Colonic mucosa (tissue), 4 donors: ENCODE measurements at regions not wholly inside any gene's neighbourhood (a gene's known extent, or its start where the extent isn't known, plus 50 kb on each side); places are given as distances from the start of the nearest gene placed in this dataset.

ENCODE experiments used
- DNase-seq: peaks from one replicate; pipeline ENCODE4 v3.0.0-alpha.2; 2020
- H3K27ac ChIP-seq: fragments of 200-600 bp; one replicate; pipeline ENCODE4 v1.8.0; 2021
- H3K27me3 ChIP-seq: fragments of 200-600 bp; one replicate; pipeline ENCODE4 v1.8.0; 2021
- H3K36me3 ChIP-seq: fragments of 200-600 bp; one replicate; pipeline ENCODE4 v1.8.0; 2021
- H3K4me1 ChIP-seq: fragments of 200-600 bp; one replicate; pipeline ENCODE4 v1.8.0; 2021; ENCODE audit warnings: mild to moderate bottlenecking
- H3K4me3 ChIP-seq: fragments of 200-600 bp; one replicate; pipeline ENCODE4 v1.8.0; 2021
- H3K9ac ChIP-seq, 2 donors: one replicate each; pipeline ENCODE4 v1.7.0; 2013; ENCODE audit warnings: control low read depth in 2 of 2, low read depth in 2 of 2, low read length in 2 of 2
- H3K9me3 ChIP-seq: fragments of 200-600 bp; one replicate; pipeline ENCODE4 v1.8.0; 2021
- intact Hi-C: fragments of 100-400 bp; cut with DNase I; formaldehyde crosslinking; loops from one replicate; pipeline ENCODE4 v1.14.1; 2022
- TF ChIP-seq, protein P1 (sequence below): fragments of 200-600 bp; IDR thresholded peaks from one replicate; pipeline ENCODE4 v1.8.0; 2022; ENCODE audit warnings: antibody characterized with exemption, mild to moderate bottlenecking
- donor health status: healthy.
- donor health status: DM: no; HTN: no; CAD: no.
- donor health status: DM: no; HTN: no; CAD: no.

GRCh38 chr3:98979296-98979695 is 77.8 kb upstream of the DCBLD2 start:
- Histone ChIP-seq H3K27me3 (no peaks in the 10 kb centered on the region), H3K9ac (no peak overlapping the region), H3K9me3 (no peaks in the 10 kb centered on the region), H3K4me3 (no peak overlapping the region), H3K4me1 (no peaks in the 10 kb centered on the region), H3K27ac (no peak overlapping the region), H3K36me3 (no peaks in the 10 kb centered on the region)
- intact Hi-C loops: no loop called here
- TF ChIP-seq, protein P1, sequence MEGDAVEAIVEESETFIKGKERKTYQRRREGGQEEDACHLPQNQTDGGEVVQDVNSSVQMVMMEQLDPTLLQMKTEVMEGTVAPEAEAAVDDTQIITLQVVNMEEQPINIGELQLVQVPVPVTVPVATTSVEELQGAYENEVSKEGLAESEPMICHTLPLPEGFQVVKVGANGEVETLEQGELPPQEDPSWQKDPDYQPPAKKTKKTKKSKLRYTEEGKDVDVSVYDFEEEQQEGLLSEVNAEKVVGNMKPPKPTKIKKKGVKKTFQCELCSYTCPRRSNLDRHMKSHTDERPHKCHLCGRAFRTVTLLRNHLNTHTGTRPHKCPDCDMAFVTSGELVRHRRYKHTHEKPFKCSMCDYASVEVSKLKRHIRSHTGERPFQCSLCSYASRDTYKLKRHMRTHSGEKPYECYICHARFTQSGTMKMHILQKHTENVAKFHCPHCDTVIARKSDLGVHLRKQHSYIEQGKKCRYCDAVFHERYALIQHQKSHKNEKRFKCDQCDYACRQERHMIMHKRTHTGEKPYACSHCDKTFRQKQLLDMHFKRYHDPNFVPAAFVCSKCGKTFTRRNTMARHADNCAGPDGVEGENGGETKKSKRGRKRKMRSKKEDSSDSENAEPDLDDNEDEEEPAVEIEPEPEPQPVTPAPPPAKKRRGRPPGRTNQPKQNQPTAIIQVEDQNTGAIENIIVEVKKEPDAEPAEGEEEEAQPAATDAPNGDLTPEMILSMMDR: no peak
- no peak for DNase-seq

GRCh38 chr3:98978068-98978811 is 76.7 kb upstream of the DCBLD2 start:
- no peak overlapping the region for H3K27ac ChIP-seq
- intact Hi-C loops: no loop called here
- H3K9me3 ChIP-seq: no peaks in the 10 kb centered on the region
- H3K9ac ChIP-seq: no peak overlapping the region
- no peaks in the 10 kb centered on the region for H3K27me3 ChIP-seq
- no peak overlapping the region for H3K4me3 ChIP-seq
- TF ChIP-seq, protein P1: no peak
- H3K36me3 ChIP-seq: no peaks in the 10 kb centered on the region
- H3K4me1 ChIP-seq: no peaks in the 10 kb centered on the region
- DNase-seq: no peak

DNA sequence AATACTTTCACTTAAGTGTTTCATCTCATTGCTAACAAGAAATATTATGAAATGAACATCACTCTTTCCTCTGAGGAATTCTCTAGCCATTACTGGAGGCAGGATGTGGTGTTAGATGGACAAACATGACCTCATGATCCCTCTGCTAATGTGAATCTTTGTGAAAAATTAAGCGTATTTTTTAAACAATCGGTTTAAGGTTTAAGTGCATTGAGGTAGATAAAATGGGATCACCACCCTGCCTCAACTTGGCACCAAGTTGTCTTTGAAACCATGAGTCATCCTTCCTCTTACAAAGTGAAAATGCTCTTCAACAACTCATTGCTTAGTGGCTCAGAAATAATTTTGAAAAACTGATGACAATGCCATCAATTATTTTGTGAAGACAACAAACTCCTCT is 76.0 kb upstream of the DCBLD2 start:
- H3K27ac ChIP-seq: no peak overlapping the region
- H3K27me3 ChIP-seq: no peaks in the 10 kb centered on the region
- intact Hi-C loops: no loop called here
- H3K36me3 ChIP-seq: no peaks in the 10 kb centered on the region
- no peaks in the 10 kb centered on the region for H3K4me1 ChIP-seq
- TF ChIP-seq, protein P1: no peak
- no peaks in the 10 kb centered on the region for H3K9me3 ChIP-seq
- no peak overlapping the region for H3K9ac ChIP-seq
- no peak for DNase-seq
- no peak overlapping the region for H3K4me3 ChIP-seq

GRCh38 chr3:98974442-98974841 is 72.9 kb upstream of the DCBLD2 start:
- TF ChIP-seq, protein P1: no peak
- no peak overlapping the region for H3K9ac ChIP-seq
- no peaks in the 10 kb centered on the region for H3K27me3 ChIP-seq
- no peaks in the 10 kb centered on the region for H3K4me1 ChIP-seq
- DNase-seq: no peak
- no peaks in the 10 kb centered on the region for H3K9me3 ChIP-seq
- intact Hi-C loops: no loop called here
- H3K27ac ChIP-seq: no peak overlapping the region
- no peak overlapping the region for H3K4me3 ChIP-seq
- no peaks in the 10 kb centered on the region for H3K36me3 ChIP-seq

DNA sequence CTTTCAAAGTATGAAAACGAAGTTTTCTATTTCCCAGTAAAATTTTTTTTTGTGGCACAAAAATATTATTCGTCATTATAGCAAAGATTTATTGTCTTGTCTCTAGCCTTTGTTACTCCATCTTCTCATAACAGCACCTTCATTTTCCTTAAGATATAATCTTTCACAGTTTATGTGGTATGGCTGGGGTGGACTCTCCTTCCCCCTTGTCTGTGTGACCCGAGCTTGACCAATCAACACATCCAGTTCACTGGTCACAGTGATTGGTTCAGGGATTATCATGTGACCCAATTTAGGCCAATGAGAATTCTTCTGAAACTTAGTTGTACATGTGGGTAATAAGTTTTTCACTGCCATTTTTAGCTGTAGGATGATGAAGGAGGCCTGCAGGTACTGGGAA is 71.2 kb upstream of the DCBLD2 start:
- Histone ChIP-seq H3K36me3 (no peaks in the 10 kb centered on the region), H3K4me1 (no peaks in the 10 kb centered on the region), H3K4me3 (no peak overlapping the region), H3K9ac (no peak overlapping the region), H3K9me3 (no peaks in the 10 kb centered on the region), H3K27me3 (no peaks in the 10 kb centered on the region), H3K27ac (no peak overlapping the region)
- intact Hi-C loops: no loop called here
- no peak for DNase-seq
- TF ChIP-seq, protein P1: no peak
